Germinal center (tissue), 1 donor: ENCODE measurements at regions not wholly inside any gene's neighbourhood (a gene's known extent, or its start where the extent isn't known, plus 50 kb on each side); places are given as distances from the start of the nearest gene placed in this dataset.
"Not testable (repeated sequence)": the region's sequence is repeated elsewhere in the genome, so short reads cannot be mapped to it uniquely, and the experiment has no call there.

Experiments
- DNase-seq: peaks from one replicate; pipeline ENCODE4 v3.0.0; 2012; ENCODE audit warnings: mixed read lengths, low spot score

- DNase-seq, result no peak
Measured at GRCh38 chr1:65527707-65528503, 107.4 kb downstream of the LEPR start.

GRCh38 chr1:65531972-65532570 lies 111.6 kb downstream of the LEPR start:
- no peak for DNase-seq

- no peak for DNase-seq
Measured at GRCh38 chr1:65535981-65536380, 115.5 kb downstream of the LEPR start.

- DNase-seq, result no peak
Measured at GRCh38 chr1:65538086-65538485, 117.6 kb downstream of the LEPR start.

GRCh38 chr1:65538664-65539063 lies 118.2 kb downstream of the LEPR start:
- no peak for DNase-seq

GRCh38 chr1:65539266-65540131 lies 119.0 kb downstream of the LEPR start:
- no peak for DNase-seq

- DNase-seq, result no peak
Measured at GRCh38 chr1:65541161-65541560, 120.7 kb downstream of the LEPR start.

- DNase-seq, result no peak
Measured at GRCh38 chr1:65541865-65542264, 121.4 kb downstream of the LEPR start.

- not testable (repeated sequence) for DNase-seq
Measured at GRCh38 chr1:65542592-65542991, 122.1 kb downstream of the LEPR start.

- DNase-seq, result not testable (repeated sequence)
Measured at GRCh38 chr1:65550306-65551010, 130.0 kb downstream of the LEPR start.

GRCh38 chr1:65552484-65552883 lies 132.0 kb downstream of the LEPR start:
- DNase-seq, result not testable (repeated sequence)

- not testable (repeated sequence) for DNase-seq
Measured at GRCh38 chr1:65554086-65554764, 133.8 kb downstream of the LEPR start.

GRCh38 chr1:65554829-65555228 lies 134.4 kb downstream of the LEPR start:
- no peak for DNase-seq

GRCh38 chr1:65558215-65558614 lies 137.7 kb downstream of the LEPR start:
- DNase-seq, result no peak

- no peak for DNase-seq
Measured at GRCh38 chr1:65564493-65564892, 144.0 kb downstream of the LEPR start.

- no peak for DNase-seq
Measured at GRCh38 chr1:65568285-65568684, 147.8 kb downstream of the LEPR start.

- DNase-seq, result no peak
Measured at GRCh38 chr1:65572701-65573421, 152.4 kb downstream of the LEPR start.

GRCh38 chr1:65577278-65577677 lies 156.8 kb downstream of the LEPR start:
- DNase-seq, result no peak

- DNase-seq, result not testable (repeated sequence)
Measured at GRCh38 chr1:65577982-65578381, 157.5 kb downstream of the LEPR start.

GRCh38 chr1:65581119-65581518 lies 160.7 kb downstream of the LEPR start:
- no peak for DNase-seq

GRCh38 chr1:65584399-65584798 lies 163.9 kb downstream of the LEPR start:
- DNase-seq, result no peak
